Activated CD4-positive, alpha-beta memory T cell treated with anti-CD3 and anti-CD28 coated beads for 36 hours (primary cell): ENCODE measurements at regions not wholly inside any gene's neighbourhood (a gene's known extent, or its start where the extent isn't known, plus 50 kb on each side); places are given as distances from the start of the nearest gene placed in this dataset.

Source experiments
- CTCF ChIA-PET: fragments of 350-600 bp; sonication (Branson Sonifier 250); formaldehyde crosslinking; loops from one replicate; lab custom pipeline; 2021; ENCODE audit warnings: antibody characterized with exemption, inconsistent platforms; lab: Charles Lee
- POLR2A ChIA-PET: fragments of 350-600 bp; sonication (Branson Sonifier 250); formaldehyde crosslinking; loops from one replicate; lab custom pipeline; 2021; ENCODE audit warnings: antibody characterized with exemption; lab: Charles Lee
- DNase-seq: peaks from one replicate; pipeline ENCODE4 v3.0.0-alpha.2; 2020
- H3K27ac Mint-ChIP-seq: one replicate; pipeline ENCODE4 v1.8.0; 2021; ENCODE audit warnings: mixed read lengths
- H3K27me3 Mint-ChIP-seq: one replicate; pipeline ENCODE4 v1.8.0; 2021; ENCODE audit warnings: mixed read lengths
- H3K36me3 Mint-ChIP-seq: one replicate; pipeline ENCODE4 v1.8.0; 2021; ENCODE audit warnings: mixed read lengths
- H3K4me1 Mint-ChIP-seq: one replicate; pipeline ENCODE4 v1.8.0; 2021; ENCODE audit warnings: low read depth, mixed read lengths
- H3K4me3 Mint-ChIP-seq: one replicate; pipeline ENCODE4 v1.8.0; 2021; ENCODE audit warnings: mild to moderate bottlenecking, mixed read lengths
- H3K9me3 Mint-ChIP-seq: one replicate; pipeline ENCODE4 v1.8.0; 2021; ENCODE audit warnings: mixed read lengths
- intact Hi-C: fragments of 100-400 bp; cut with micrococcal nuclease; formaldehyde crosslinking; loops from one replicate; pipeline ENCODE4 v1.15.1; 2023

GRCh38 chr2:19059076-19059475 lies 299.3 kb downstream of the OSR1 start:
- Mint-ChIP-seq H3K9me3 (no peaks in the 10 kb centered on the region), H3K27me3 (no peaks in the 10 kb centered on the region), H3K36me3 (no peaks in the 10 kb centered on the region), H3K27ac (no peak overlapping the region), H3K4me1 (no peaks in the 10 kb centered on the region), H3K4me3 (no peak overlapping the region)
- DNase-seq: no peak
- ChIA-PET POLR2A (no interaction called here), CTCF (no interaction called here)
- intact Hi-C loops: no loop called here

DNA sequence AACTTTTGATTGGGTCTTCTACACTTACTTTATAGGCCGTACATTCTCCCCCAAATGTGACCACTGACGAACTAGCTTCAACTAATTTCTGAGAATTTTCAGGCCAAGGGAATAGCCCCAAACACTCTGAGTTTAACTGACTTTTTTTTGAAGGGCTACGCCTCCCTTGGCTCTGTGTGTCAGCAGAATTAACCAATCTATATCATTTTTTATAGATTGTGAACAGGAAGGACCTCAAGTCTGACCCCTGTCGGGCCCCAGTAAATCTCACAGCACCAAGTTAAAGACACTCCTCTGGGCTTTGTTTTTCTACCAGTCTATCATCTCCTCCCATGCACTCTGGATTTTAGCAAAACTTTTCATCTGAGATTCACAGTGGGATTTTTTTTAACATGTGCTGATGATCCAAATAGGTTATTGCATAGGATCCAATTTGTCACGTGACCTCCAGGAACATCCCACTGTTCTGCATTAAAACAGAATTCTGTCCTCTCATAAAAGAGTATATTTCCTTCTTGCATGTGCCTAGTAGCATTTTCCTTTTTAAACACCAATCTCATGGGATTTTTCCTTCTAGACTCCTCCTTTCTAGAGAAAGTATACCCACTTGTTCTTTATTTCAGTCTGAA lies 307.1 kb downstream of the OSR1 start:
- no peak overlapping the region for H3K27ac Mint-ChIP-seq
- POLR2A ChIA-PET: no interaction called here
- H3K9me3 Mint-ChIP-seq: no peaks in the 10 kb centered on the region
- CTCF ChIA-PET: no interaction called here
- intact Hi-C loops: no loop called here
- no peak overlapping the region for H3K4me3 Mint-ChIP-seq
- H3K36me3 Mint-ChIP-seq: no peaks in the 10 kb centered on the region
- DNase-seq: no peak
- H3K27me3 Mint-ChIP-seq: no peaks in the 10 kb centered on the region
- H3K4me1 Mint-ChIP-seq: no peaks in the 10 kb centered on the region

- H3K9me3 Mint-ChIP-seq: no peaks in the 10 kb centered on the region
- POLR2A ChIA-PET: no interaction called here
- no peak overlapping the region for H3K4me3 Mint-ChIP-seq
- no peaks in the 10 kb centered on the region for H3K27me3 Mint-ChIP-seq
- no peaks in the 10 kb centered on the region for H3K36me3 Mint-ChIP-seq
- intact Hi-C loops: no loop called here
- no peak overlapping the region for H3K27ac Mint-ChIP-seq
- CTCF ChIA-PET: no interaction called here
- DNase-seq: no peak
- H3K4me1 Mint-ChIP-seq: no peaks in the 10 kb centered on the region
These were observed 308.1 kb downstream of the OSR1 start for GRCh38 chr2:19050354-19050753.

DNA sequence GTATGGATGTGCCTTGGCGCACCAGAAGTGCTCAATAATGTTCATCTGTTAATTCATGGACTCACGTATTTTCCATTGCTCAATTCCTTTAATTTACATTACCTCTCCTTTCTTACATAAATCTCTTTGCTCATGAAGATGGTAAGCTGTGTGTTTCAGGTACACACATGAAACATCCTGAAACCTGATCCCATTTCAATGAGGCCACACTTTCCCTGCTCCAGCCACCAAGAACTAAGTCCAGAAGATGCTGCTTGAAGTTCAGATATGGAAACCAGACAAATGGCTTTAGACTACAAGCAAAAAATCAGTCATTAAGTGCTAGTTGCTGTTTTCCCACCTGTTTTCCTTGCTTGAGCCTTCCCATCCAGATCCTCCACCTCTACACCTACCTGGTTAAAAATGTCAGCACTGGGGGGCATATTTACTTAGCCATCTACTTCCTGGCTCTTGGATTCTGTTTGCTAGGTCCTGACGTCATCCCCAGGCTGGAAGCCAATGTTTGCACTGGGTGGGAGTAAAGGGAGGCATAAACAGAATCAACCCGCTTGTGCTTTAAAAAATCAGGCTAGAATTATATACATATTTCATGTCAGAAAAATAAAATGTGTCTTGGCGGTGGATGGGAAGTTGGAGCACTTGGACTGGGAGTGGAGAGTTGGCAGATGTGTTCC lies 309.7 kb downstream of the OSR1 start:
- no peaks in the 10 kb centered on the region for H3K9me3 Mint-ChIP-seq
- ChIA-PET CTCF (interaction anchor here (0.6 kb wide), 1 partner anchor 10 kb away, joined by 3 read pairs; no protein-coding TSS in a partner anchor), POLR2A (no interaction called here)
- no peaks in the 10 kb centered on the region for H3K36me3 Mint-ChIP-seq
- DNase-seq: no peak
- H3K27ac Mint-ChIP-seq: no peak overlapping the region
- intact Hi-C loops: no loop called here
- H3K27me3 Mint-ChIP-seq: no peaks in the 10 kb centered on the region
- H3K4me1 Mint-ChIP-seq: no peaks in the 10 kb centered on the region
- no peak overlapping the region for H3K4me3 Mint-ChIP-seq

DNA sequence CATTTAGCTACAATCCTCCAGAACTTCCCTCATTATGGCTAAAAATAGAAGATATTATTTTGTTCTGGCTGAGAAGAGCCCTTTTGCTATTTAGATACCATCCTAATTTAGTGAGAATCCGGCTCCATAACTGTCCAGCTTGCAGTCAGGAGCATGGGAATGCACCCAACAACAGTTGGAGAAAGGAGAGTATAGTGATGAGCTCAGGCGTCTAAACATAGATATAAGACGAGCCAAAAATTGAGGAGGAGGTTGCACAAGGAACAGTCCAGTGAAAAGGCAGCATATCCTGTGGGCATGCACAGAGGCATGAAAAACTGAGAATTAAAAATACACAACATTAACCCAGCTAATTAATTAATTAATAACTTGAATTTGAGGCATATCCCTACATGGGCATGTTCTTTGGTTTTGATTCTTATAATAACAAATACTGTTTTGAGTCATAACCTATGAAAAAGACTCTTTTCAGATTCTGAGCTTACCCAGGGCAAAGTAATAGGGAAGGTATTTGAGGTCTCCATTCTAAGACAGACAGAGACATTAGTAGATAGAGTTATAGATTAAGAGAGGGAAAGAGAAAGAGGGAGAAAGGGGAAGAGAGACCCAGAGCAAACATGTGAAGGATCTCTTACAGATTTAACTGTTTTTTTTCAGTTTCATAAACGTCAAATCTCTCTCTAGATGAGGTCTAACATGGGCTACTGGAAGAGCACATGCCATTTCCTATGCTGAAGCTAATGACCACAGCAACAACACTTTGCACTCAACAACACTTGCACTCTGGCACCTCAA lies 311.2 kb downstream of the OSR1 start:
- H3K4me3 Mint-ChIP-seq: no peak overlapping the region
- intact Hi-C loops: no loop called here
- no peaks in the 10 kb centered on the region for H3K9me3 Mint-ChIP-seq
- no peak for DNase-seq
- ChIA-PET CTCF (no interaction called here), POLR2A (no interaction called here)
- no peaks in the 10 kb centered on the region for H3K36me3 Mint-ChIP-seq
- no peak overlapping the region for H3K27ac Mint-ChIP-seq
- no peaks in the 10 kb centered on the region for H3K27me3 Mint-ChIP-seq
- H3K4me1 Mint-ChIP-seq: no peaks in the 10 kb centered on the region

DNA sequence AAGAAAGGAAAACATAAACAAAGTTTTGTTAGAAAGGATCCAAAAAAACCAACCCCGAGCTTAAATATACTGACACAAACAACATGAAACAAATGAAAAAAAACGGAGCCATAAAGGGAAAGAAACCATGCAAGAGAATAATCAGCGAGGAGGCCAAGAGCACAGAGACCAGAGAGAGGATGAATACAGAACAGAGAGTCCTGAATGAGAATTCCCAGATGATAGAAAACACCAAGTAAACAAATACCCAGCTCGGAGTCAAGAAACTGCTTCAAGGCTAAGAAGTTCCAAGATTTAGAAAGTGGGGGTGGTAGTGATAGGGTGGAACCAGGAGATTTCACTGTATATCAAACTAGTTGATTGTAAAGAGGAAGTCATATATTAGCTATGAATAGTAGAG lies 313.3 kb downstream of the OSR1 start:
- POLR2A ChIA-PET: no interaction called here
- no peaks in the 10 kb centered on the region for H3K36me3 Mint-ChIP-seq
- H3K9me3 Mint-ChIP-seq: no peaks in the 10 kb centered on the region
- H3K4me1 Mint-ChIP-seq: no peaks in the 10 kb centered on the region
- no peak for DNase-seq
- no peak overlapping the region for H3K27ac Mint-ChIP-seq
- CTCF ChIA-PET: no interaction called here
- no peaks in the 10 kb centered on the region for H3K27me3 Mint-ChIP-seq
- intact Hi-C loops: no loop called here
- H3K4me3 Mint-ChIP-seq: no peak overlapping the region

- intact Hi-C loops: no loop called here
- Mint-ChIP-seq H3K9me3 (no peaks in the 10 kb centered on the region), H3K4me3 (no peak overlapping the region), H3K27me3 (no peaks in the 10 kb centered on the region), H3K27ac (no peak overlapping the region), H3K36me3 (no peaks in the 10 kb centered on the region), H3K4me1 (no peaks in the 10 kb centered on the region)
- DNase-seq: no peak
- CTCF ChIA-PET: no interaction called here
- POLR2A ChIA-PET: no interaction called here
These were observed 314.5 kb downstream of the OSR1 start for GRCh38 chr2:19043893-19044292.

- Mint-ChIP-seq H3K27ac (no peak overlapping the region), H3K27me3 (no peaks in the 10 kb centered on the region), H3K4me3 (no peak overlapping the region), H3K4me1 (no peaks in the 10 kb centered on the region), H3K9me3 (no peaks in the 10 kb centered on the region), H3K36me3 (no peaks in the 10 kb centered on the region)
- DNase-seq: no peak
- intact Hi-C loops: no loop called here
- ChIA-PET CTCF (no interaction called here), POLR2A (no interaction called here)
These were observed 316.9 kb downstream of the OSR1 start for GRCh38 chr2:19041434-19042041.

GRCh38 chr2:19038071-19039015 lies 320.1 kb downstream of the OSR1 start:
- ChIA-PET POLR2A (no interaction called here), CTCF (no interaction called here)
- Mint-ChIP-seq H3K9me3 (no peaks in the 10 kb centered on the region), H3K27me3 (no peaks in the 10 kb centered on the region), H3K4me1 (no peaks in the 10 kb centered on the region), H3K27ac (no peak overlapping the region), H3K36me3 (no peaks in the 10 kb centered on the region), H3K4me3 (no peak overlapping the region)
- intact Hi-C loops: no loop called here
- no peak for DNase-seq

DNA sequence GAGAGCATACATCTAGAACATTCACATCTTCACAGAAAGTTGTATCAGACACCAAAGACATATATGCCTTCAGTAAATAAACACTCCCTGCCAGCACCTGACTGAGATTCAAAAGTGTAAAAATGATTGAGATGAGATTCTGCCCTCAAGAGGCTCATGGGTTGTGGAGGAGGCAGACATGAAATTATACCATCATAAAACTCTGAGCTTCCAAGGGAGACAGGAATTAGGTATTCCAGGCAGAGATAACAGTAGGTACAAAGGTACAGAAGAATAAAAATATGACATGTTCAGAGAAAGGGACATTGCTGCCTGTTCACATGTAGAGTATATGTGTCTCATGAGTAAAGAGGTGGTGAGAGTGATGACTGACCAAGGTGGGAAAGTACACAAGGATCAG lies 322.3 kb downstream of the OSR1 start:
- intact Hi-C loops: no loop called here
- Mint-ChIP-seq H3K9me3 (no peaks in the 10 kb centered on the region), H3K27me3 (no peaks in the 10 kb centered on the region), H3K4me1 (no peaks in the 10 kb centered on the region), H3K36me3 (no peaks in the 10 kb centered on the region), H3K27ac (no peak overlapping the region), H3K4me3 (no peak overlapping the region)
- no peak for DNase-seq
- ChIA-PET CTCF (no interaction called here), POLR2A (no interaction called here)

DNA sequence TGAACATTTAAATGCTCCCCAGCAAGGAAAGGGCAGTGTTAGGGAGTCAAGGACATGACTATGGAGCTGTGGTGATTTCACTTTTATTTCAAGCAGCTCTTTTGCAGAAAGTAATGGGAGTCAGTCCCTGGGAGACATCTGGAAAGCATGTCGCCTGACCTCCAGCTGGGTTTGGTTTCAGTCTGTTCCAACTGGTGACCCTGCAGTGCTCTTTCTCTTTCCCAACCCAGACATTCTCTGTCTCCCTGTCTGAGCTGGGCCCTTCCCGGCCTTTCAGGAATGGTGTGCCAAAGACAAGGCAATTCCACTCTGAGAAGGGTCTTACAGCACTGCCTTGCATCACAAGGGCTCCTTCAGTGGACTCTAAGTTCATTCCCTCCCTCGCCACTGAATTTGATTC lies 323.2 kb downstream of the OSR1 start:
- intact Hi-C loops: no loop called here
- Mint-ChIP-seq H3K4me3 (no peak overlapping the region), H3K9me3 (no peaks in the 10 kb centered on the region), H3K36me3 (no peaks in the 10 kb centered on the region), H3K4me1 (no peaks in the 10 kb centered on the region), H3K27ac (no peak overlapping the region), H3K27me3 (no peaks in the 10 kb centered on the region)
- POLR2A ChIA-PET: no interaction called here
- DNase-seq: no peak
- CTCF ChIA-PET: no interaction called here

GRCh38 chr2:19033240-19033639 lies 325.2 kb downstream of the OSR1 start:
- no peak overlapping the region for H3K4me3 Mint-ChIP-seq
- no peaks in the 10 kb centered on the region for H3K36me3 Mint-ChIP-seq
- no peak for DNase-seq
- H3K4me1 Mint-ChIP-seq: no peaks in the 10 kb centered on the region
- no peaks in the 10 kb centered on the region for H3K27me3 Mint-ChIP-seq
- no peaks in the 10 kb centered on the region for H3K9me3 Mint-ChIP-seq
- no peak overlapping the region for H3K27ac Mint-ChIP-seq
- intact Hi-C loops: no loop called here
- POLR2A ChIA-PET: no interaction called here
- CTCF ChIA-PET: no interaction called here
